Left lung (tissue), 4 donors: ENCODE measurements at regions not wholly inside any gene's neighbourhood (a gene's known extent, or its start where the extent isn't known, plus 50 kb on each side); places are given as distances from the start of the nearest gene placed in this dataset.

Experiments used
- ATAC-seq: fragments of 200-7000 bp; cut with Tn5 transposase; one replicate; pipeline ENCODE4 v1.9.1; 2020; ENCODE audit warnings: moderate library complexity
- DNase-seq, 4 donors: peaks; one replicate each; pipeline ENCODE4 v3.0.0-alpha.2; 2013 to 2020
- H3K27ac ChIP-seq, 2 donors: fragments of 200-600 bp; sonication (generic) in 1 of 2; one replicate each; pipeline versions ENCODE4 v1.5.0 to v1.8.0; 2020 to 2021
- H3K27me3 ChIP-seq, 2 donors: fragments of 200-600 bp; sonication (generic) in 1 of 2; one replicate each; pipeline versions ENCODE4 v1.5.0 to v1.8.0; 2020 to 2021
- H3K36me3 ChIP-seq, 2 donors: fragments of 200-600 bp; sonication (generic) in 1 of 2; one replicate each; pipeline versions ENCODE4 v1.5.0 to v1.8.0; 2020 to 2021
- H3K4me1 ChIP-seq, 2 donors: fragments of 200-600 bp; one replicate each; pipeline ENCODE4 v1.8.0; 2021
- H3K4me3 ChIP-seq, 2 donors: fragments of 200-600 bp; sonication (generic) in 1 of 2; one replicate each; pipeline versions ENCODE4 v1.5.0 to v1.8.0; 2020 to 2021; ENCODE audit warnings: mild to moderate bottlenecking in 1 of 2
- H3K9me3 ChIP-seq, 2 donors: fragments of 200-600 bp; sonication (generic) in 1 of 2; one replicate each; pipeline versions ENCODE4 v1.5.0 to v1.8.0; 2020 to 2021
- intact Hi-C, 2 donors: fragments of 100-400 bp; cut with DNase I; formaldehyde crosslinking; loops; one replicate each; pipeline versions ENCODE4 v1.11.2 to v1.14.2; 2022
- TF ChIP-seq, protein P1 (sequence below), 2 donors: fragments of 200-600 bp; sonication (generic) in 1 of 2; IDR thresholded peaks; one replicate each; pipeline versions ENCODE4 v1.5.0 to v1.8.0; 2021; ENCODE audit warnings: antibody characterized with exemption in 2 of 2
- donor health status: DM: no; HTN: yes; CAD: no.
- donor health status: DM: no; HTN: no; CAD: no.

DNA sequence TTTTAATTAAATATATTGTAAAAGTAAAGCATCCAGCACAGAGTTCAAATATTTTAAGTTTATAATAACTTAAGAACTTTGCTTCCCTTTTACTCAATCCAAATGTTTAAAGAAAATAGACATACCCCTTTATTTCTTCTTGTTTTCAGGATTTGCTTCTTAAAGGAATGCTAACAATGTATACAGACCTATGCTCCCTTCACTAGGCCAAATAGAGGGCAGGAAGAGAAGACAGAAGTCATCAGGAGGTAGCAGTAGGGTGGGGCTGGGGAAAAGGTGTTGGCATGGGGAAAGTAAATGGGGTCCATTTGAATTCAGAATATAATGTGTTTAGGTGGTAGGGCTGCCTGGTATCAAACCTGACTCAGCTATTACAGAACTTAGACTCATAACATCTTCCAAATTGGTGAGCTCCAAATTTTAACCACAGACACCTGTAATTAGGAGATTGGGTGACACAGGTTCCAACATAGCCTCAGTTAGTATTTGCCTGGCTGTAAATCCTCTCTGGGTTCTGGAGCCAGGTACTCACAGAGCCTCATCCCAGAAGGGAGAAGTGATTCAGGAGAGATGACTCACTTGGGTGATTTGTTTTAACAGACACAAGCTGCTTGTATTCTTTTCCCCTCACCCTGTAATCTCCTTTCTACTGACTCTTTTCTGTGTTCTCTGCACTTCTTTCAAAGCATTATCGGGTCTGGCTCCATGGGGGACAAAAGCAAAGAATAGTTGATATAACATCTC lies 60.1 kb upstream of the DUSP10 start:
- no peaks in the 10 kb centered on the region for H3K4me1 ChIP-seq
- no peak overlapping the region for H3K27ac ChIP-seq
- peaks cover 0 to 11% of the 10 kb centered on the region in 2 donors for H3K9me3 ChIP-seq
- intact Hi-C loops = no loop called here
- DNase-seq (no peak), ATAC-seq (no peak)
- H3K36me3 ChIP-seq = no peaks in the 10 kb centered on the region
- no peaks in the 10 kb centered on the region for H3K27me3 ChIP-seq
- H3K4me3 ChIP-seq = no peak overlapping the region
- TF ChIP-seq, protein P1, sequence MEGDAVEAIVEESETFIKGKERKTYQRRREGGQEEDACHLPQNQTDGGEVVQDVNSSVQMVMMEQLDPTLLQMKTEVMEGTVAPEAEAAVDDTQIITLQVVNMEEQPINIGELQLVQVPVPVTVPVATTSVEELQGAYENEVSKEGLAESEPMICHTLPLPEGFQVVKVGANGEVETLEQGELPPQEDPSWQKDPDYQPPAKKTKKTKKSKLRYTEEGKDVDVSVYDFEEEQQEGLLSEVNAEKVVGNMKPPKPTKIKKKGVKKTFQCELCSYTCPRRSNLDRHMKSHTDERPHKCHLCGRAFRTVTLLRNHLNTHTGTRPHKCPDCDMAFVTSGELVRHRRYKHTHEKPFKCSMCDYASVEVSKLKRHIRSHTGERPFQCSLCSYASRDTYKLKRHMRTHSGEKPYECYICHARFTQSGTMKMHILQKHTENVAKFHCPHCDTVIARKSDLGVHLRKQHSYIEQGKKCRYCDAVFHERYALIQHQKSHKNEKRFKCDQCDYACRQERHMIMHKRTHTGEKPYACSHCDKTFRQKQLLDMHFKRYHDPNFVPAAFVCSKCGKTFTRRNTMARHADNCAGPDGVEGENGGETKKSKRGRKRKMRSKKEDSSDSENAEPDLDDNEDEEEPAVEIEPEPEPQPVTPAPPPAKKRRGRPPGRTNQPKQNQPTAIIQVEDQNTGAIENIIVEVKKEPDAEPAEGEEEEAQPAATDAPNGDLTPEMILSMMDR (IDR thresholded peaks at IDR 0.05) = no peak

DNA sequence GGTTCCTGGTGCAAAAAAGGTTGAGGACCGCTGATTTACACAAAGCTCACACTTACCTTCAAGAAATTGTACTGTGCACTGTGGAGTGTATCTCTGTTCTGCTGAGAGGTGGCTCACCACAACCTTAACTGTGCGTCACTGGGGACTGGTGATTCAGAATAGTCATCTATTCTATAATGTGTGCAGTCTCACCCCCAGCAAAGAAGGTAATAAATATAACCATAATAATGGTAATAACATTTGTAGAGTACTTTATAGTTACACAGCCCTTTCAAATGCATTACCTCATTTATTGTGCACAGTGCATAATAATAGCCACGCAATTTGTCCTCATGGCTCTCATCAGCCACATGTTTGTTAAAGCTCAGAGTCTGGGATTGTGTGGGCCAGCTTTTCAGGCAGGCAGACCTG lies 59.4 kb upstream of the DUSP10 start:
- no peak overlapping the region for H3K27ac ChIP-seq
- no peaks in the 10 kb centered on the region for H3K4me1 ChIP-seq
- H3K4me3 ChIP-seq = no peak overlapping the region
- H3K36me3 ChIP-seq = no peaks in the 10 kb centered on the region
- DNase-seq (no peak), ATAC-seq (no peak)
- TF ChIP-seq, protein P1 (IDR thresholded peaks at IDR 0.05) = no peak
- intact Hi-C loops = no loop called here
- no peaks in the 10 kb centered on the region for H3K27me3 ChIP-seq
- peaks cover 0 to 11% of the 10 kb centered on the region in 2 donors for H3K9me3 ChIP-seq

DNA sequence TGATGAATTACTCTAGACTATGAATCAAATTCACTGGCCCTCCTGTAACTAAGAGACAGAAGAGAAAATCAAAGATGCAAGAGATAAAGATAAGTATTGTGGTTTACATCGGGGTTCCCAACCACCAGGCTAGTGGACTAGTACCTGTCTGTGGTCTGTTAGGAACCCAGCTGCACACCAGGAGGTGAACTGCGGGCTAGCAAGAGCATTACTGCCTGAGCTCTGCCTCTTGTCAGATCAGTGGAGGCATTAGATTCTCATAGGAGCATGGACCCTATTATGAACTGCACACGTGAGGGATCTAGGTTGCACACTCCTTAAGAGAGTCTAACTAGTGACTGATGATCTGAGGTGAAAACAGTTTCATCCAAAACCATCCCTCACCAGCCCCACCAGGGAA lies 58.9 kb upstream of the DUSP10 start:
- TF ChIP-seq, protein P1 (IDR thresholded peaks at IDR 0.05) = no peak
- Histone ChIP-seq H3K36me3 (no peaks in the 10 kb centered on the region), H3K27me3 (no peaks in the 10 kb centered on the region), H3K27ac (no peak overlapping the region), H3K9me3 (peaks cover 0 to 11% of the 10 kb centered on the region in 2 donors), H3K4me1 (no peaks in the 10 kb centered on the region), H3K4me3 (no peak overlapping the region)
- intact Hi-C loops = no loop called here
- ATAC-seq = no peak
- no peak for DNase-seq

DNA sequence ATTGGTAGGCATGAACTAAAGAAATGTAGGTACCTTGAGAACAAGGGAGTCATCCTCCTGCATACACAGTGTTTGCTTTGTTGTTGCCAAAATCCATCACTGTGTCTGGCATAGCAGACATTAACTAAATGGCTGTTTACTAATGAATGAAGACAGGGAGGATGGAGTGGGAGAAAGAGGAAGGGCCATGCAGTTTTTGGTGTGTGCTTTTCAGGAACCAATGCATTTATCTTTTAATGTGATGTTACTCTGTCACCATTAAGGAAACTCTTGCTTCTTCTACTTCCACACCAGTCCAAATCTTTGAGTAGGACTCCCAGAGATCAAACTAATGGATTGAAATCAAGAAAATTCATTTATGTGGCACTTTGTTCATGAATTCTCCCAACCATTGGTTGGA lies 55.6 kb upstream of the DUSP10 start:
- ATAC-seq (no peak), DNase-seq (no peak)
- H3K27ac ChIP-seq = no peak overlapping the region
- peaks cover 0 to 11% of the 10 kb centered on the region in 2 donors for H3K9me3 ChIP-seq
- no peak overlapping the region for H3K4me3 ChIP-seq
- H3K27me3 ChIP-seq = no peaks in the 10 kb centered on the region
- H3K36me3 ChIP-seq = no peaks in the 10 kb centered on the region
- intact Hi-C loops = no loop called here
- no peaks in the 10 kb centered on the region for H3K4me1 ChIP-seq
- TF ChIP-seq, protein P1 (IDR thresholded peaks at IDR 0.05) = no peak

DNA sequence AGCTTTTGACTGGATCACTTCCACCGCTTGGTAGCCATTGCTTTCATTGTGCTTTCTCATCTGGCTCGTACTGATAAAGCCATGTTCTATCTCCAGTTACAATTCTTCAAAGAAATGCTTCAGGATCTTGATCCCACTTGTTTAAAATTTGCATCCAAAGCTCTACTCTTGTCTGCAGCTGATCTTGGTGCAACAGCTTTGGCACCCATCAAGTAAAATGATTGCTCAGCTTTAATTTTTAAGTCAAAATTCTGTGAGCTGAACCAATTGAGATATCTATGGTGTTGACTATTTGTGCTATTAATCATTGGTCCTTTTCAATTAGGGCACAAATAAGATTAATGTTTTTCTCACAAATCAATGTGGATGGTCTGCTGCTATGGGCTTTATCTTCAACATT lies 54.8 kb upstream of the DUSP10 start:
- Histone ChIP-seq H3K27me3 (no peaks in the 10 kb centered on the region), H3K9me3 (peaks cover 0 to 11% of the 10 kb centered on the region in 2 donors), H3K4me3 (no peak overlapping the region), H3K4me1 (no peaks in the 10 kb centered on the region), H3K27ac (no peak overlapping the region), H3K36me3 (no peaks in the 10 kb centered on the region)
- ATAC-seq (no peak), DNase-seq (no peak)
- intact Hi-C loops = no loop called here
- TF ChIP-seq, protein P1 (IDR thresholded peaks at IDR 0.05) = no peak
